WTC11 (cell line): ENCODE measurements at regions not wholly inside any gene's neighbourhood (a gene's known extent, or its start where the extent isn't known, plus 50 kb on each side); places are given as distances from the start of the nearest gene placed in this dataset.

Experiments used
- ATAC-seq: fragments of 200-7000 bp; cut with Tn5 transposase; 2 replicates; pipeline ENCODE4 v1.10.0; 2021; ENCODE audit warnings: mild to moderate bottlenecking, moderate library complexity
- CTCF ChIA-PET: fragments of 300-600 bp; sonication (Branson Sonifier 250); formaldehyde crosslinking; loops from one replicate; lab custom pipeline; 2021; ENCODE audit warnings: antibody characterized with exemption; lab: Charles Lee
- POLR2A ChIA-PET: fragments of 350-600 bp; sonication (Branson Sonifier 250); formaldehyde crosslinking; loops from one replicate; lab custom pipeline; 2021; ENCODE audit warnings: antibody characterized with exemption; lab: Charles Lee
- DNase-seq: peaks from one replicate; pipeline ENCODE4 v3.0.0; 2021; ENCODE audit warnings: low spot score
- H3K27ac Mint-ChIP-seq: 2 replicates; pipeline ENCODE4 v1.8.0; 2021; ENCODE audit warnings: mixed read lengths
- H3K27me3 Mint-ChIP-seq: 2 replicates; pipeline ENCODE4 v1.8.0; 2021; ENCODE audit warnings: low read depth, mild to moderate bottlenecking, moderate library complexity, mixed read lengths
- H3K36me3 Mint-ChIP-seq: 2 replicates; pipeline ENCODE4 v1.8.0; 2021; ENCODE audit warnings: mixed read lengths
- H3K4me1 Mint-ChIP-seq: 2 replicates; pipeline ENCODE4 v1.8.0; 2022; ENCODE audit warnings: mixed read lengths
- H3K4me3 Mint-ChIP-seq: 2 replicates; pipeline ENCODE4 v1.8.0; 2021; ENCODE audit warnings: mild to moderate bottlenecking, moderate library complexity, mixed read lengths
- H3K9me3 Mint-ChIP-seq: 2 replicates; pipeline ENCODE4 v1.8.0; 2021; ENCODE audit warnings: mixed read lengths
- ATF2 ChIP-seq: sonication (generic); formaldehyde crosslinking; IDR thresholded peaks from 2 replicates; pipeline ENCODE4 v1.8.1; 2022; ENCODE audit warnings: low read depth, missing genetic modification reagents, borderline replicate concordance
- ELF4 ChIP-seq: sonication (generic); formaldehyde crosslinking; IDR thresholded peaks from 2 replicates; pipeline ENCODE4 v1.8.1; 2022; ENCODE audit warnings: low read depth, mild to moderate bottlenecking, moderate library complexity, missing genetic modification reagents
- EMX1 ChIP-seq: fragments of 250-450 bp; sonication (Bioruptor Pico); IDR thresholded peaks from 2 replicates; pipeline ENCODE4 v1.8.0; 2021; ENCODE audit warnings: mild to moderate bottlenecking
- KAT7 ChIP-seq: sonication (generic); formaldehyde crosslinking; IDR thresholded peaks from 2 replicates; pipeline ENCODE4 v1.8.1; 2023; ENCODE audit warnings: missing genetic modification reagents, mild to moderate bottlenecking, borderline replicate concordance
- MLX ChIP-seq: sonication (generic); formaldehyde crosslinking; IDR thresholded peaks from 2 replicates; pipeline ENCODE4 v1.8.1; 2023; ENCODE audit warnings: mild to moderate bottlenecking, missing genetic modification reagents, moderate library complexity
- NFE2L1 ChIP-seq: sonication (generic); formaldehyde crosslinking; IDR thresholded peaks from 2 replicates; pipeline ENCODE4 v1.8.1; 2023; ENCODE audit warnings: missing genetic modification reagents
- NR2C2 ChIP-seq: sonication (generic); formaldehyde crosslinking; IDR thresholded peaks from 2 replicates; pipeline ENCODE4 v1.8.0; 2022; ENCODE audit warnings: mild to moderate bottlenecking, missing genetic modification reagents
- NR3C1 ChIP-seq: sonication (generic); formaldehyde crosslinking; conservative IDR thresholded peaks from 2 replicates; pipeline ENCODE4 v1.8.1; 2023; ENCODE audit warnings: low read depth, mild to moderate bottlenecking, missing genetic modification reagents
- OVOL2 ChIP-seq: fragments of 250-450 bp; sonication (Bioruptor Pico); IDR thresholded peaks from 2 replicates; pipeline ENCODE4 v1.9.0; 2021; ENCODE audit warnings: mild to moderate bottlenecking, borderline replicate concordance
- PRRX2 ChIP-seq: fragments of 250-450 bp; sonication (Bioruptor Pico); IDR thresholded peaks from 2 replicates; pipeline ENCODE4 v1.8.0; 2021; ENCODE audit warnings: mild to moderate bottlenecking
- ZMAT4 ChIP-seq: fragments of 250-450 bp; sonication (Bioruptor Pico); IDR thresholded peaks from 2 replicates; pipeline ENCODE4 v1.9.0; 2021; ENCODE audit warnings: mild to moderate bottlenecking
- ZNF232 ChIP-seq: sonication (generic); formaldehyde crosslinking; IDR thresholded peaks from 2 replicates; pipeline ENCODE4 v1.8.0; 2022; ENCODE audit warnings: mild to moderate bottlenecking, missing genetic modification reagents
- ZNF281 ChIP-seq: sonication (generic); formaldehyde crosslinking; IDR thresholded peaks from 2 replicates; pipeline ENCODE4 v1.8.0; 2023; ENCODE audit warnings: mild to moderate bottlenecking, missing genetic modification reagents
- ZNF317 ChIP-seq: sonication (generic); formaldehyde crosslinking; IDR thresholded peaks from 2 replicates; pipeline ENCODE4 v1.8.1; 2023; ENCODE audit warnings: low read depth, mild to moderate bottlenecking, moderate library complexity, missing genetic modification reagents, borderline replicate concordance
- ZNF671 ChIP-seq: fragments of 250-450 bp; sonication (Bioruptor Pico); IDR thresholded peaks from 2 replicates; pipeline ENCODE4 v1.8.0; 2021; ENCODE audit warnings: mild to moderate bottlenecking
- TF ChIP-seq, protein P1 (sequence below): fragments of 250-450 bp; sonication (Bioruptor Pico); IDR thresholded peaks from 2 replicates; pipeline ENCODE4 v1.9.0; 2021; ENCODE audit warnings: mild to moderate bottlenecking
- TF ChIP-seq, protein P2 (sequence below): sonication (generic); formaldehyde crosslinking; IDR thresholded peaks from 2 replicates; pipeline ENCODE4 v1.8.1; 2023; ENCODE audit warnings: mild to moderate bottlenecking, missing genetic modification reagents
- TF ChIP-seq, protein P3 (sequence below): sonication (generic); formaldehyde crosslinking; IDR thresholded peaks from 2 replicates; pipeline ENCODE4 v1.8.0; 2023; ENCODE audit warnings: missing genetic modification reagents

DNA sequence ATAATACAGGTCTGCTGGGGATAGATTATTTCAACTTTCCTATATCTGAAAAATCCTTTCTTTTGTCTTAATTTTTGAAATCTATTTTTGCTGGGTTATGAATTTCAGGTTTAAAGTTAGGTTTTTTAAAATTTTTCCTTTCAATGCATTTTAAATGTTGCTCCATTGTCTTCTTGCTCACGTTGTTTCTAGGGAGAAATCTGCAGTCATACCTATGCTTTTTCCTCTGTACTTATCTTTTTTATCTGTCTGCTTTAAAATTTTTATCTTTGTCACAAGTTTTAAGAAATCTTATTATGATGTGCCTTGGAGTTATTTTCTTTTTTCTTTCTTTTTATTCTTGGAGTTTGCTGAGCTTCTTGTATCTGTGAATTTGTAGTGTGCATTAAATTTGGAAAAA, 412.0 kb upstream of the KIF2A start:
- Mint-ChIP-seq H3K4me3 (no peak overlapping the region), H3K27me3 (no peaks in the 10 kb centered on the region; the same call in none of the 2 replicates), H3K9me3 (peaks cover 48% of the 10 kb centered on the region), H3K27ac (no peak overlapping the region), H3K4me1 (no peaks in the 10 kb centered on the region), H3K36me3 (peaks cover 20% of the 10 kb centered on the region)
- POLR2A ChIA-PET = no interaction called here
- CTCF ChIA-PET = no interaction called here
- no peak for ATAC-seq
- TF ChIP-seq ZNF317 (peak; percentile 88), ELF4 (no peak)
- DNase-seq = no peak

DNA sequence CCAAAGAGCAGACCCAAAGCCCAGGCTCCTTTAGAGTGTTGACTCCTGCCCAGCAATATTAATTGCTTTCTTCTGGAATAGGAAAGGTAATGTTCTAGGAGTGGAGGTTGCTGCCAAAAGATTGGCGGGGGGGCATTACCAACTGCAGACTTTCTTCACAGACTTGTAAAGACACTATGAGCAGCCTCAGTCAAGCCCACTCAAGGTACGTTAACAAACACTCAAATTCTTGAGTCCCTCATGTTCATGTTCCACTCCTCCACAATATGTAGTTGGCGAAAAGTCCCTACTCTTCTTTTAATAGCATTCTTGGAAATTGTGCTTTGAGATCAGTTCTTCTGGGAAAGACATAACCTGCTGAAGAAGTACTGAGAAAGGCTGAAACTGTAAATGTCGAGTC, 409.2 kb upstream of the KIF2A start:
- H3K4me1 Mint-ChIP-seq = no peaks in the 10 kb centered on the region
- peaks cover 32% of the 10 kb centered on the region for H3K9me3 Mint-ChIP-seq
- H3K27ac Mint-ChIP-seq = no peak overlapping the region
- no peak overlapping the region for H3K4me3 Mint-ChIP-seq
- H3K27me3 Mint-ChIP-seq = no peaks in the 10 kb centered on the region; the same call in 1 of the 2 replicates
- ATAC-seq = no peak
- POLR2A ChIA-PET = no interaction called here
- no peak for DNase-seq
- no peak for TF ChIP-seq NR3C1 (CRISPR knock-in tag)
- TF ChIP-seq, protein P1, sequence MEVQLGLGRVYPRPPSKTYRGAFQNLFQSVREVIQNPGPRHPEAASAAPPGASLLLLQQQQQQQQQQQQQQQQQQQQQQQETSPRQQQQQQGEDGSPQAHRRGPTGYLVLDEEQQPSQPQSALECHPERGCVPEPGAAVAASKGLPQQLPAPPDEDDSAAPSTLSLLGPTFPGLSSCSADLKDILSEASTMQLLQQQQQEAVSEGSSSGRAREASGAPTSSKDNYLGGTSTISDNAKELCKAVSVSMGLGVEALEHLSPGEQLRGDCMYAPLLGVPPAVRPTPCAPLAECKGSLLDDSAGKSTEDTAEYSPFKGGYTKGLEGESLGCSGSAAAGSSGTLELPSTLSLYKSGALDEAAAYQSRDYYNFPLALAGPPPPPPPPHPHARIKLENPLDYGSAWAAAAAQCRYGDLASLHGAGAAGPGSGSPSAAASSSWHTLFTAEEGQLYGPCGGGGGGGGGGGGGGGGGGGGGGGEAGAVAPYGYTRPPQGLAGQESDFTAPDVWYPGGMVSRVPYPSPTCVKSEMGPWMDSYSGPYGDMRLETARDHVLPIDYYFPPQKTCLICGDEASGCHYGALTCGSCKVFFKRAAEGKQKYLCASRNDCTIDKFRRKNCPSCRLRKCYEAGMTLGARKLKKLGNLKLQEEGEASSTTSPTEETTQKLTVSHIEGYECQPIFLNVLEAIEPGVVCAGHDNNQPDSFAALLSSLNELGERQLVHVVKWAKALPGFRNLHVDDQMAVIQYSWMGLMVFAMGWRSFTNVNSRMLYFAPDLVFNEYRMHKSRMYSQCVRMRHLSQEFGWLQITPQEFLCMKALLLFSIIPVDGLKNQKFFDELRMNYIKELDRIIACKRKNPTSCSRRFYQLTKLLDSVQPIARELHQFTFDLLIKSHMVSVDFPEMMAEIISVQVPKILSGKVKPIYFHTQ (CRISPR knock-in tag) = no peak
- no peak for TF ChIP-seq ZNF232
- no peak for TF ChIP-seq ZMAT4 (CRISPR knock-in tag)
- TF ChIP-seq KAT7 (CRISPR knock-in tag) = no peak
- TF ChIP-seq EMX1 (CRISPR knock-in tag) = no peak
- peaks cover 14% of the 10 kb centered on the region for H3K36me3 Mint-ChIP-seq
- CTCF ChIA-PET = no interaction called here

GRCh38 chr5:61897251-61897650, 408.8 kb upstream of the KIF2A start:
- H3K27ac Mint-ChIP-seq = no peak overlapping the region
- no peaks in the 10 kb centered on the region for H3K27me3 Mint-ChIP-seq
- no peak for ATAC-seq
- H3K36me3 Mint-ChIP-seq = peaks cover 14% of the 10 kb centered on the region
- peaks cover 31% of the 10 kb centered on the region for H3K9me3 Mint-ChIP-seq
- H3K4me1 Mint-ChIP-seq = no peaks in the 10 kb centered on the region
- no peak for DNase-seq
- TF ChIP-seq ZNF232 = no peak
- TF ChIP-seq NR2C2 (CRISPR knock-in tag) = no peak
- TF ChIP-seq ZNF281 (CRISPR knock-in tag) = no peak
- no peak for TF ChIP-seq MLX (CRISPR knock-in tag)
- TF ChIP-seq, protein P1 (CRISPR knock-in tag) = no peak
- TF ChIP-seq PRRX2 = no peak
- no peak for TF ChIP-seq ATF2 (CRISPR knock-in tag)
- TF ChIP-seq OVOL2 (CRISPR knock-in tag) = no peak
- no peak for TF ChIP-seq NFE2L1
- no peak for TF ChIP-seq ZNF671 (CRISPR knock-in tag)
- TF ChIP-seq, protein P2, sequence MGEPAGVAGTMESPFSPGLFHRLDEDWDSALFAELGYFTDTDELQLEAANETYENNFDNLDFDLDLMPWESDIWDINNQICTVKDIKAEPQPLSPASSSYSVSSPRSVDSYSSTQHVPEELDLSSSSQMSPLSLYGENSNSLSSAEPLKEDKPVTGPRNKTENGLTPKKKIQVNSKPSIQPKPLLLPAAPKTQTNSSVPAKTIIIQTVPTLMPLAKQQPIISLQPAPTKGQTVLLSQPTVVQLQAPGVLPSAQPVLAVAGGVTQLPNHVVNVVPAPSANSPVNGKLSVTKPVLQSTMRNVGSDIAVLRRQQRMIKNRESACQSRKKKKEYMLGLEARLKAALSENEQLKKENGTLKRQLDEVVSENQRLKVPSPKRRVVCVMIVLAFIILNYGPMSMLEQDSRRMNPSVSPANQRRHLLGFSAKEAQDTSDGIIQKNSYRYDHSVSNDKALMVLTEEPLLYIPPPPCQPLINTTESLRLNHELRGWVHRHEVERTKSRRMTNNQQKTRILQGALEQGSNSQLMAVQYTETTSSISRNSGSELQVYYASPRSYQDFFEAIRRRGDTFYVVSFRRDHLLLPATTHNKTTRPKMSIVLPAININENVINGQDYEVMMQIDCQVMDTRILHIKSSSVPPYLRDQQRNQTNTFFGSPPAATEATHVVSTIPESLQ (CRISPR knock-in tag) = no peak
- TF ChIP-seq, protein P3, sequence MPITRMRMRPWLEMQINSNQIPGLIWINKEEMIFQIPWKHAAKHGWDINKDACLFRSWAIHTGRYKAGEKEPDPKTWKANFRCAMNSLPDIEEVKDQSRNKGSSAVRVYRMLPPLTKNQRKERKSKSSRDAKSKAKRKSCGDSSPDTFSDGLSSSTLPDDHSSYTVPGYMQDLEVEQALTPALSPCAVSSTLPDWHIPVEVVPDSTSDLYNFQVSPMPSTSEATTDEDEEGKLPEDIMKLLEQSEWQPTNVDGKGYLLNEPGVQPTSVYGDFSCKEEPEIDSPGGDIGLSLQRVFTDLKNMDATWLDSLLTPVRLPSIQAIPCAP (CRISPR knock-in tag) = no peak
- CTCF ChIA-PET = no interaction called here
- POLR2A ChIA-PET = no interaction called here
- H3K4me3 Mint-ChIP-seq = no peak overlapping the region
